SK-N-MC (cell line): ENCODE measurements at regions not wholly inside any gene's neighbourhood (a gene's known extent, or its start where the extent isn't known, plus 50 kb on each side); places are given as distances from the start of the nearest gene placed in this dataset.

ENCODE experiments used
- EZH2 ChIP-seq: fragments of 200-600 bp; sonication (generic); IDR thresholded peaks from one replicate; pipeline ENCODE4 v1.6.1; 2017; ENCODE audit warnings: antibody characterized with exemption
- POLR2AphosphoS5 ChIP-seq: IDR thresholded peaks from 2 replicates; pipeline ENCODE4 v1.6.1; 2012; ENCODE audit warnings: mild to moderate bottlenecking, low read depth, low read length, borderline replicate concordance

DNA sequence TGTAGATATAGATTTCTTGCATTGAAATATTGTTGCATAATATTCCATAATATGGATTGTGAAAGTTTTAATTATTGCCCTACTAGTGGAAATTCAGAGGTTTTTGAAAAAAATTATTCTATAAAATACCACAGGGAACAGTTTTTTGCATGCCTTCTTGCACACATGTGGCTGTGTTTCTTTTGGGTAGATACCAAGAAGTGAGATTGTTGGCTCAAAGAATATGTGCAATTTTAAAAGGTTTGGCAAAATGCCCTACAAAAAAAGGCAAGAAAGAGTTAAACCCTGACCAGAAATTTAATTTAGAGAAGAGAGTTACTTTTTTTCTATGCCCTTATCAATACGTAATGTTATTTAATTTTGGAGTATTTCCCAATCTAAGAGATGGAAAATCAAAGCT, 270.8 kb upstream of the DAPK1 start:
- no peak for TF ChIP-seq EZH2
- TF ChIP-seq POLR2AphosphoS5: no peak
